ENCODE measurements at regions not wholly inside any gene's neighbourhood (a gene's known extent, or its start where the extent isn't known, plus 50 kb on each side); places are given as distances from the start of the nearest gene placed in this dataset.
"Not testable (repeated sequence)": the region's sequence is repeated elsewhere in the genome, so short reads cannot be mapped to it uniquely, and the experiment has no call there.

DNA sequence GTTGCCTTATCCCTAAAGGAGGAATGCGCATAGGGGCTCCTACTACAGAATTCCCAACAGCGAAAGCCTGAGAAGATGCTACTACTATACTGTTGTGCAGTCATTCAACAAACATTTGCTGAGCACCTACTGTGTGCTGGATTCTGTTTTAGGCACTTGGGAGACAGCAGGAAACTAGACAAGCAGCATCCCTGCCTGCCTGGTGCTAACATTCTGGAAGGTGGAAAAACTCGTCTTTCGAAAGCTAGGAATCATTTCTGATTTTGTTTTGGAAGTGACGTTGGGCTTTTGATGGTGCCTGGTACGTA is 131.5 kb upstream of the NCOR2 start:
- no peak overlapping the region for H3K27ac ChIP-seq

GRCh38 chr12:124698211-124698997 is 131.0 kb upstream of the NCOR2 start:
- TF ChIP-seq CTCF (conservative IDR thresholded peaks at IDR 0.05), result no peak
- H3K27ac ChIP-seq, result no peak overlapping the region

More for the DNA sequence above, 131.5 kb upstream of the NCOR2 start:
- no peak for TF ChIP-seq CTCF (conservative IDR thresholded peaks at IDR 0.05)

DNA sequence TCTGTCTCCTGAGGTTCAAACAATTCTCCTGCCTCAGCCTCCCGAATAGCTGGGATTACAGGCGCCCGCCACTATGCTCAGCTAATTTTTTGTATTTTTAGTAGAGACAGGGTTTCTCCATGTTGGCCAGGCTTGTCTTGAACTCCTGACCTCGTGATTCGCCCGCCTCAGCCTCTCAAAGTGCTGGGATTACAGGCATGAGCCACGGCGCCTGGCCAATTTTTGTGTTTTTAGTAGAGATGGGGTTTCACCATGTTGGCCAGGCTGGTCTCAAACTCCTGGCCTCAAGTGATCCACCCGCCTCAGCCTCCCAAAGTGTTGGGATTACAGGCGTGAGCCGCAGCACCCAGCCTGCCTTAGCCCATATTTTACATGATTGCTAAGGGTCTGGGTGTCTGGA is 130.3 kb upstream of the NCOR2 start:
- H3K27ac ChIP-seq, result not testable (repeated sequence)

DNA sequence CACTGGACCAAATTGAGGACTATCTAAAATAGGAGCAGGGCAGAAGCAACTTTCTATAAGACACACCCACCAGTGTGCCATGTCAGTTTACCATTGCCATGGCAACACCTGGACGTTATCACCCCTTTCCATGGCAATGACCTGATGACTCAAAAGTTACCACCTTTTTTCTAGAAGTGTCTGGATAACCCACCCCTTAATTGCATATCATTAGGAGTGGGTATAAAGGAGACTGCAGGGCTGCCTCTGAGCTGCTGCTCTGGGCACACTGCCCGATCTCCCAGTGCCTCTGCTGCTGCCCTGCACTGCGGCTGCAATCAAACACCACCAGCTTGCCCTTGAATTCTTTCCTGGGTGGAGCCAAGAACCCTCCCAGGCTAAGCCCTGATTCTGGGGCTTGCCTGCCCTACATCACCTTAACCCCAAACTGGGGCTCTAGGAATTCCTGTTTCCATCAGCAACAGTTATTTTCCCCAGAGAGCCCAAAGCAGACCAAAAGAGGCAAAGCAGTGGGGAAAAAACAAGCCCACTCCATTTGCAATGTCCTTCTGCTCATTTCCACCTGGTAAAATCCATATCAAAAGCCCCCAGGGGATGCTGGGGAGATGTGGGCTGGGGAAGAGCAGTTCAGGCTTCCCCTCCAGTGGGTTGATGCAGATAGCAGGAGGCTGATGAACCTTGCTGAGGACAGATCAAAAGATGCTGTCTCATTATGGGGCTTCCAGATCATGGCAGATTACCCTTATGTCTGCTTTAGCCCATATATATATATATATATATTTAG is 129.5 kb upstream of the NCOR2 start:
- H3K27ac ChIP-seq, result no peak overlapping the region
- no peak for TF ChIP-seq CTCF (conservative IDR thresholded peaks at IDR 0.05)

- peak overlapping the region; percentile 81; the same call in 1 of the 2 replicates for H3K27ac ChIP-seq
- TF ChIP-seq CTCF (conservative IDR thresholded peaks at IDR 0.05), result no peak
Observed at GRCh38 chr12:124695861-124696260, 128.4 kb upstream of the NCOR2 start.

DNA sequence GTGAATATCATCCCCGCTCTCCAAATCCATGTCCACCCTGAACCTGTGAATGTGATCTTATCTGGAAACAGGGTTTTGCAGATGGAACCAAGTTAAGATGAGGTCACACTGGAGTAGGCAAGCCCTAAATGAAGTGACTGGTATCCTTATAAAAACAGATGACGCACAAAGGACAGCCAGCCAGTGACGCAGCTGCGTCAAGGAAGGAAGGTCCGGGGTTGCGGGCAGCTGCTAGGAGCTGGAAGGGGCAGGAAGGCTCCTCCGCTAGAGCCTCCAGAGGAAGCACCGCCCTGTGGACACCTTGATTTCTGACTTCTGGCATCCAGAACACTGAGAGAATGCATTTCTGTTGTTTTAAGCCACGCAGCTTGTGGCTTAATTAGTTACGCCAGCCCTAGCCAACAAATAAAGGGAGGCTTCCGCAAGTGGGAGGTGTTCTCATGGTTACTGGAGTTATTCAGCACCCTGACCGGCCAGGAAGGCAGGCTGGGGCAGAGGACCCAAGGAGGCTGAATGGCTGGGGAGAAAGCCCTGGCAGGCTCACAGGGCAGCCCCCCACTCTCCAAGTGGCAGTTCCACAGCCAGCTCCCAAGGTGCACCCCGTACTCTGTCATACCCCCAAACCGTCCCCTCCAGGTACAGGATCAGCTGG is 127.6 kb upstream of the NCOR2 start:
- no peak for TF ChIP-seq CTCF (conservative IDR thresholded peaks at IDR 0.05)
- peak overlapping the region; percentile 81; the same call in 1 of the 2 replicates for H3K27ac ChIP-seq

GRCh38 chr12:124694250-124694649 is 126.8 kb upstream of the NCOR2 start:
- H3K27ac ChIP-seq, result peak overlapping the region; percentile 81
- TF ChIP-seq CTCF (conservative IDR thresholded peaks at IDR 0.05), result no peak

Data from VCaP (cell line).